Epithelial cell of proximal tubule (primary cell): ENCODE measurements at regions not wholly inside any gene's neighbourhood (a gene's known extent, or its start where the extent isn't known, plus 50 kb on each side); places are given as distances from the start of the nearest gene placed in this dataset.

Experiments
- DNase-seq: peaks from one replicate; pipeline ENCODE4 v3.0.0-alpha.2; 2011; ENCODE audit warnings: low read depth
- H3K4me3 ChIP-seq: 2 replicates; pipeline ENCODE4 v1.5.1; 2011; ENCODE audit warnings: low read depth, mild to moderate bottlenecking, low read length
- CTCF ChIP-seq: conservative IDR thresholded peaks from 2 replicates; pipeline ENCODE4 v1.5.1; 2012; ENCODE audit warnings: low read depth, mild to moderate bottlenecking, low read length

DNA sequence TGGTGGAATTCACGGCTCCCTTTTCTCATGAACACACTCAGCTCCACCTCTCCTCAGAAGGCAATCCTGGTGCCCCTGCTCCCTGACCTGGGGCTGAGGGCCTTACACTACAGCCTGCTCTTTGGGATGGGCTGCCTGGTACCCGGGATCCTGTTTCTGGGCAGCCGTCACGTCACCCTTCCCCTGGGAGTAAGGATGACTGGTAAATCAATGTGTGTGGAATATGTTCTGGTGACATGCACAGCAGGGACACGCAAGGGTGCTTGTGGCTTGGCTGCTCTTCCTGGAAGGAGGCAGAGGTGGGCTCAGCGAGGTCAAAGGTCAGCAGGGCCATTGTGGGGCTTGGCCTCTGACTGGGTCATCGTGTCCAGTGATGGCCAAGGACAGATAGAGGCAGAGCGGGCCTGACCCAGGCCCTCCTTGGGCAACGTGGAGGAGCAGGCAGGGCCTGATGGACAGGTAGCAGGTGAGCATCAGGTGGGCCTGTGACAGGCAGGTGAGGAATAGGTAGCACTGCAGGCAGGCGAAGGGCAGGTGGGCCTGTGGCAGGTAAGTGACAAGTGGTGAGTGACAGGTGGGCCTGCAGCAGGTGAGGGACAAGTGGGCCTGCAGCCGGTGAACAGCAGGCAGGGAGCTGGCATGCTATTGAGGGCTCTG is 399.4 kb upstream of the IRX4 start:
- H3K4me3 ChIP-seq, result no peak overlapping the region
- no peak for TF ChIP-seq CTCF
- no peak for DNase-seq

- no peak overlapping the region for H3K4me3 ChIP-seq
- no peak for TF ChIP-seq CTCF
- no peak for DNase-seq
Measured at GRCh38 chr5:2281446-2281845, 398.7 kb upstream of the IRX4 start.

DNA sequence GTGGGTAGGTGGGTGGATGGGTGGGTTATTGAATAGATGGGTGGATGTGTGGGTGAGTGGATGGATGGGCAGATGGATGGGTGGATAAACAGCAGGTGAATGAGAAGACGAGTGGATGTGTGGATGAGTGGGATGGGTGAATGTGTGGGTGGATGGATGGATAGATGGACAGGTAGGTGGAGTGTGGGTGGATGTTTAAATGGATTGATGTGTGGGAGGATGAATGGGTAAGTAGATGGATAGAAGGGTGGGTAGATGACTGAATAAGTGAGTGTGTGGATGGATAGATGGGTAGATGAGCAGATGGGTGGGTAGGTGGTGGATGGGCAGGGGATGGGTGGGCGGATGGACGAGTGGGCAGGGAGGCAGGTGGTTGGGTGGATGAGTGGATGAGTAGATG is 397.6 kb upstream of the IRX4 start:
- no peak overlapping the region for H3K4me3 ChIP-seq
- DNase-seq, result no peak
- no peak for TF ChIP-seq CTCF

- no peak for TF ChIP-seq CTCF
- no peak for DNase-seq
- no peak overlapping the region for H3K4me3 ChIP-seq
Measured at GRCh38 chr5:2278825-2279456, 396.2 kb upstream of the IRX4 start.

DNA sequence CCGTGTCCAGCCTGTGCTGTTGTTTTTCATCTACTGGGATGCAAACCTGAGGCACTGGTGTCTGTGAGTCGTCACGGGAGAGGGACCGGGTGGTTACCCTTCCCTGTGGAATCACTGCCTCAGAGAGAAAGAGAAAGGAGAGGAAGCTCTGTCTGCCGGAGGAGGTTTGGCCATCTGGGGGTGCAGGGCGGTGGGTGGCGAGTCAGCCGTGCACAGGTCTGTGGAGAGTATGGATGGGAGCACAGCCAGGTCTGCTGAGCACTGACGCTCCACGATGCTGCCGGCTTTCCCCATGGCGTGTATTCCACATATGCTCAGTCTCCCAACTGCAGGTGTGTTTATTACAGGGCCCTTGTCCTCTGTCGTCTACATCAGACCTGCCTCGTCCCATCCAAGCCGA is 395.2 kb upstream of the IRX4 start:
- no peak for TF ChIP-seq CTCF
- H3K4me3 ChIP-seq, result no peak overlapping the region
- DNase-seq, result no peak

DNA sequence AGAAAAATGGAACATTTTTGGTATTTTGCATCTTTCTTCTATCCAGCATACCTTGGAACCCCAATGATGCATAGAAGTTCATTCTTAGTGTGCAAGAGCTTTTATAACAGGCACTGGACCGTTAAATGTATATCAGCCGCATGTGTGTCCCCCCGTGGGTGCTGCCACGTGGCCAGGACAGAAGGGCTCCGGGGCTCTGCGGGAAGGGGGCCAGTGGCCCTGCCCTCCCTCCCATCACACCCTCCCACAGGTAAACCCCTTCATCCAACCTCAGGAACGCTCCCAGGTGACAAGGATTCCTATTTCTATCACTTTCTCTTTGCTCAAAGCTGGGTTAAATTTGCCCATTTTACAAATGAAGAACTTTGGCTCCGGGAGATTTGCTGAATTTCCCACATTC is 393.4 kb upstream of the IRX4 start:
- TF ChIP-seq CTCF, result no peak
- DNase-seq, result no peak
- H3K4me3 ChIP-seq, result no peak overlapping the region

- no peak overlapping the region for H3K4me3 ChIP-seq
- no peak for DNase-seq
- no peak for TF ChIP-seq CTCF
Measured at GRCh38 chr5:2272755-2273154, 390.0 kb upstream of the IRX4 start.
